Sigmoid colon (tissue), 6 donors: ENCODE measurements at regions not wholly inside any gene's neighbourhood (a gene's known extent, or its start where the extent isn't known, plus 50 kb on each side); places are given as distances from the start of the nearest gene placed in this dataset.

Source experiments
- DNase-seq: peaks from one replicate; pipeline ENCODE4 v3.0.0-alpha.2; 2019
- H3K27ac ChIP-seq, 4 donors: fragments of 200-600 bp; sonication (generic); one replicate each; pipeline ENCODE4 v1.5.1; 2016 to 2019; ENCODE audit warnings: mild to moderate bottlenecking in 1 of 4
- H3K27me3 ChIP-seq, 3 donors: fragments of 200-600 bp; sonication (generic); one replicate each; pipeline ENCODE4 v1.5.1; 2019; ENCODE audit warnings: mild to moderate bottlenecking in 1 of 3
- H3K36me3 ChIP-seq, 4 donors: fragments of 200-600 bp; sonication (generic); one replicate each; pipeline ENCODE4 v1.5.1; 2016 to 2019
- H3K4me1 ChIP-seq, 4 donors: fragments of 200-600 bp; sonication (generic); one replicate each; pipeline ENCODE4 v1.5.1; 2017 to 2019
- H3K4me3 ChIP-seq, 4 donors: fragments of 200-600 bp; sonication (generic); one replicate each; pipeline ENCODE4 v1.5.1; 2017 to 2019; ENCODE audit warnings: mild to moderate bottlenecking in 2 of 4, moderate library complexity in 1 of 4
- H3K9me3 ChIP-seq, 4 donors: fragments of 200-600 bp in 3 of 4; sonication (generic) in 3 of 4; one replicate each; pipeline versions ENCODE4 v1.5.1 to v1.6.1; 2013 to 2019
- CTCF ChIP-seq, 4 experiments: fragments of 450-650 bp in 3 of 4; fragments of 200-600 bp in 1 of 4; IDR thresholded peaks; one replicate each; pipeline ENCODE4 v1.5.1; 2016 to 2019; ENCODE audit warnings: antibody characterized with exemption in 4 of 4, mild to moderate bottlenecking in 3 of 4, moderate library complexity in 2 of 4
- EP300 ChIP-seq, 4 donors: sonication (generic); formaldehyde crosslinking; IDR thresholded peaks; one replicate each; pipeline ENCODE4 v1.6.1; 2017; ENCODE audit warnings: antibody characterized with exemption in 4 of 4
- POLR2A ChIP-seq, 2 donors: fragments of 450-650 bp; IDR thresholded peaks; one replicate each; pipeline ENCODE4 v1.6.1; 2016; ENCODE audit warnings: antibody characterized with exemption in 2 of 2, mild to moderate bottlenecking in 2 of 2, moderate library complexity in 2 of 2
- POLR2AphosphoS5 ChIP-seq, 4 donors: sonication (generic); formaldehyde crosslinking; IDR thresholded peaks; one replicate each; pipeline ENCODE4 v1.6.1; 2017; ENCODE audit warnings: antibody characterized with exemption in 4 of 4
- WGBS, 2 donors: extraction: QIAGEN DNeasy Blood & Tissue Kit; methylation state at CpG; one replicate each; pipeline ENCODE4 v1.1.7; 2013; 5-methylcytosine and 5-hydroxymethylcytosine counted together
- intact Hi-C: fragments of 100-400 bp; cut with DNase I; formaldehyde crosslinking; loops from one replicate; pipeline ENCODE4 v1.15.1; 2023
- donor health status: healthy with polysubstance abuse.
- donor health status: healthy.

GRCh38 chr3:107431246-107432012, 54.2 kb downstream of the CCDC54 start:
- H3K27ac ChIP-seq: peak overlapping the region; percentile 94 to 98 (median 97)
- 0 to 1% methylated on average over 82 of the region's 83 CpGs for WGBS, 2 donors
- no peaks in the 10 kb centered on the region for H3K36me3 ChIP-seq
- no peaks in the 10 kb centered on the region for H3K9me3 ChIP-seq
- peak overlapping the region; percentile 73 to 92 (median 81) for H3K4me3 ChIP-seq
- peaks cover 0 to 11% (median 7%) of the 10 kb centered on the region in 4 donors for H3K4me1 ChIP-seq
- intact Hi-C loops: loop anchor here (2.0 to 10.0 kb wide), 3 partner anchors 157 to 233 kb away; no protein-coding TSS in a partner anchor
- TF ChIP-seq POLR2AphosphoS5 (IDR thresholded peaks at IDR 0.05) (peak in 3 of 4 donors; percentile 61 to 71 (median 63)), CTCF (IDR thresholded peaks at IDR 0.05) (no peak), EP300 (IDR thresholded peaks at IDR 0.05) (no peak), POLR2A (IDR thresholded peaks at IDR 0.05) (peak in 1 of 2 donors; percentile 63)
- no peaks in the 10 kb centered on the region for H3K27me3 ChIP-seq
- DNase-seq: peak; percentile 86

GRCh38 chr3:107432013-107432515, 54.8 kb downstream of the CCDC54 start:
- TF ChIP-seq POLR2AphosphoS5 (IDR thresholded peaks at IDR 0.05) (no peak), CTCF (IDR thresholded peaks at IDR 0.05) (peak in 1 of 4 experiments; percentile 15), POLR2A (IDR thresholded peaks at IDR 0.05) (no peak), EP300 (IDR thresholded peaks at IDR 0.05) (no peak)
- no peak for DNase-seq
- Histone ChIP-seq H3K4me3 (peak overlapping the region; percentile 73 to 92 (median 81)), H3K27me3 (no peaks in the 10 kb centered on the region), H3K27ac (peak overlapping the region; percentile 94 to 98 (median 97)), H3K9me3 (no peaks in the 10 kb centered on the region), H3K4me1 (peaks cover 0 to 11% (median 7%) of the 10 kb centered on the region in 4 donors), H3K36me3 (no peaks in the 10 kb centered on the region)
- intact Hi-C loops: loop anchor here (10.0 kb wide), 1 partner anchor 233 kb away; no protein-coding TSS in a partner anchor
- WGBS, 2 donors: 2 to 5% methylated on average over 20 of the region's 20 CpGs

GRCh38 chr3:107432646-107433045, 55.4 kb downstream of the CCDC54 start:
- peaks cover 0 to 11% (median 7%) of the 10 kb centered on the region in 4 donors for H3K4me1 ChIP-seq
- H3K27ac ChIP-seq: peak overlapping the region; percentile 94 to 98 (median 97)
- no peak for DNase-seq
- intact Hi-C loops: loop anchor here (10.0 kb wide), 1 partner anchor 232 kb away; no protein-coding TSS in a partner anchor
- no peaks in the 10 kb centered on the region for H3K36me3 ChIP-seq
- peak overlapping the region in 1 of 4 donors; percentile 83 for H3K4me3 ChIP-seq
- H3K27me3 ChIP-seq: no peaks in the 10 kb centered on the region
- WGBS, 2 donors: 21 to 66% methylated on average over 8 of the region's 8 CpGs
- H3K9me3 ChIP-seq: no peaks in the 10 kb centered on the region
- TF ChIP-seq EP300 (IDR thresholded peaks at IDR 0.05): no peak
- TF ChIP-seq POLR2A (IDR thresholded peaks at IDR 0.05): no peak
- no peak for TF ChIP-seq POLR2AphosphoS5 (IDR thresholded peaks at IDR 0.05)
- no peak for TF ChIP-seq CTCF (IDR thresholded peaks at IDR 0.05)

GRCh38 chr3:107436029-107436428, 58.8 kb downstream of the CCDC54 start:
- intact Hi-C loops: loop anchor here (10.0 kb wide), 1 partner anchor 229 kb away; no protein-coding TSS in a partner anchor
- TF ChIP-seq POLR2AphosphoS5 (IDR thresholded peaks at IDR 0.05) (no peak), POLR2A (IDR thresholded peaks at IDR 0.05) (no peak), CTCF (IDR thresholded peaks at IDR 0.05) (no peak), EP300 (IDR thresholded peaks at IDR 0.05) (no peak)
- H3K4me3 ChIP-seq: no peak overlapping the region

More at GRCh38 chr3:107436029-107436428, 58.8 kb downstream of the CCDC54 start:
- Histone ChIP-seq H3K27me3 (no peaks in the 10 kb centered on the region), H3K9me3 (no peaks in the 10 kb centered on the region), H3K4me1 (peaks cover 0 to 2% (median 0%) of the 10 kb centered on the region in 4 donors), H3K36me3 (no peaks in the 10 kb centered on the region), H3K27ac (no peak overlapping the region)
- no peak for DNase-seq
